ENCODE measurements at regions not wholly inside any gene's neighbourhood (a gene's known extent, or its start where the extent isn't known, plus 50 kb on each side); places are given as distances from the start of the nearest gene placed in this dataset.

DNA sequence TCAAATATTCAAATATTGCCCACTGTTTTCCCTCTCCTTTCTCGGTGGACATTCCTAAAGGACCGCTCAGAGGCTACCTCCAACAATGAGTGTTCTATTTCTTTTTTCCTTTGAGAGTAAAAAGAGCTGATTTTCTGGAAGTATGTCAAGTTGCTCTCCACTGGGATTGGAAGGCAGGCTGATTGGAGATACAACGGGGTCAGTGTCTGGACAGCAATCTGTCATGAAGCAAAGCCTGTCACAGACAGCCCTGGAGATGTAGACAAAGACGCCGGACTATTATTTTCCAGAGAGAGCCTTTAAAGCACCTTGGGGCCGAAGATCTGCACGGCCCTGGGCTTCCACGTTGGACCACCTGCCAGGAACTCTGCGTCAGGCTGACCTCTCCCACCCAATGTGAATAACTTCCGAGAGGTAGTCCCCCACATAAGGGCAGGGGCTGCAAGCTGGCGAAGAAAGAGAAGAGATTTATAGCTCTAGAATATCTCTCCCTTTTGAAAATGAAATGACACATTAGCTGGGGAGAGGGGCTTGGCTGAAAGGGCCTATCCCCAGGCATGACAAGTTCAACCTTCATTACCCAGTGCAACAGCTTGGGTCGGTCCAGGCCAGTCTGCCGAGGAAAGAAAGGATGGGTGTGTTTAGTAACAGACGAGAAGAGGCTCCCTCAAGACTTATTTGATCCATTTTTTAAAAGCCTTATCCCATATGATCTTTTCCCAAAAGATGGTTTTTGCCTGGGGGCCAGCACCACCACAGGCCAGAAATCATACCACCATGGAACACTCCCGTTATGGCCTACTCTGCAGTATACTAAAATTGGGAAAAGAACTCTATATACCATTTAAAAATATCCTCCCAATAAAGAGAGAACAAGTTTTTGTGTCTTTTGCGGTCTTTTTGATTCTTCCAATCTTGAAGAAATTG is 131.1 kb downstream of the OLIG3 start:
- DNase-seq (ENCODE audit: low spot score in 2 of 2), result no peak

DNA sequence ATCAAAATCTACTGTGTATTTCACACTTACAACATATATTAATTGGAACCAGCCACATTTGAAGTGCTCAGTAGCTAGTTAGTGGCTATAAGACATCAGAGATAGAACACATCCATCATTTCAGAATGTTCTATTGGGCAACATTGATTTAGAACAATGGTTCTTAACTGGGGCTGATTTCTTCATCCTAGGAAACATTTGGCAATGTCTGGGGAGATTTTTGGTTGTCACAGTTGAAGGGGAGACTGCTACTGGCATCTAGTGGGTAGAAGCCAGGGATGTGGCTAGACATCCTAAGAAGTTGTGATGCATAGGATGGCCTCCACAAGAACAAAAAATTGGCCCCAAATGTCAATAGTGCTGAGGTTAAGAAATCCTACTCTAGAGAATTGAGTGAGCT is 132.5 kb downstream of the OLIG3 start:
- no peak overlapping the region for H3K27ac ChIP-seq
- no peaks in the 10 kb centered on the region for H3K27me3 ChIP-seq
- H3K4me1 ChIP-seq, result peaks cover 0 to 5% (median 2%) of the 10 kb centered on the region in 4 donors
- H3K36me3 ChIP-seq, result no peaks in the 10 kb centered on the region
- TF ChIP-seq, protein P1, sequence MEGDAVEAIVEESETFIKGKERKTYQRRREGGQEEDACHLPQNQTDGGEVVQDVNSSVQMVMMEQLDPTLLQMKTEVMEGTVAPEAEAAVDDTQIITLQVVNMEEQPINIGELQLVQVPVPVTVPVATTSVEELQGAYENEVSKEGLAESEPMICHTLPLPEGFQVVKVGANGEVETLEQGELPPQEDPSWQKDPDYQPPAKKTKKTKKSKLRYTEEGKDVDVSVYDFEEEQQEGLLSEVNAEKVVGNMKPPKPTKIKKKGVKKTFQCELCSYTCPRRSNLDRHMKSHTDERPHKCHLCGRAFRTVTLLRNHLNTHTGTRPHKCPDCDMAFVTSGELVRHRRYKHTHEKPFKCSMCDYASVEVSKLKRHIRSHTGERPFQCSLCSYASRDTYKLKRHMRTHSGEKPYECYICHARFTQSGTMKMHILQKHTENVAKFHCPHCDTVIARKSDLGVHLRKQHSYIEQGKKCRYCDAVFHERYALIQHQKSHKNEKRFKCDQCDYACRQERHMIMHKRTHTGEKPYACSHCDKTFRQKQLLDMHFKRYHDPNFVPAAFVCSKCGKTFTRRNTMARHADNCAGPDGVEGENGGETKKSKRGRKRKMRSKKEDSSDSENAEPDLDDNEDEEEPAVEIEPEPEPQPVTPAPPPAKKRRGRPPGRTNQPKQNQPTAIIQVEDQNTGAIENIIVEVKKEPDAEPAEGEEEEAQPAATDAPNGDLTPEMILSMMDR (IDR thresholded peaks at IDR 0.05), result no peak
- no peak for TF ChIP-seq EP300 (IDR thresholded peaks at IDR 0.05)
- no peak for TF ChIP-seq POLR2A (IDR thresholded peaks at IDR 0.05)
- no peak for DNase-seq (ENCODE audit: low spot score in 2 of 2)
- no peaks in the 10 kb centered on the region for H3K9me3 ChIP-seq
- no peak overlapping the region for H3K4me3 ChIP-seq

More for the DNA sequence above, 131.1 kb downstream of the OLIG3 start:
- Histone ChIP-seq H3K4me3 (no peak overlapping the region), H3K9me3 (no peaks in the 10 kb centered on the region), H3K36me3 (no peaks in the 10 kb centered on the region), H3K27ac (no peak overlapping the region), H3K4me1 (peaks cover 0 to 5% (median 2%) of the 10 kb centered on the region in 4 donors), H3K27me3 (no peaks in the 10 kb centered on the region)
- TF ChIP-seq, protein P1 (IDR thresholded peaks at IDR 0.05), result no peak
- TF ChIP-seq POLR2A (IDR thresholded peaks at IDR 0.05) (no peak), EP300 (IDR thresholded peaks at IDR 0.05) (no peak)
- 51 to 53% methylated on average over 16 of the region's 16 CpGs for WGBS, 2 donors

DNA sequence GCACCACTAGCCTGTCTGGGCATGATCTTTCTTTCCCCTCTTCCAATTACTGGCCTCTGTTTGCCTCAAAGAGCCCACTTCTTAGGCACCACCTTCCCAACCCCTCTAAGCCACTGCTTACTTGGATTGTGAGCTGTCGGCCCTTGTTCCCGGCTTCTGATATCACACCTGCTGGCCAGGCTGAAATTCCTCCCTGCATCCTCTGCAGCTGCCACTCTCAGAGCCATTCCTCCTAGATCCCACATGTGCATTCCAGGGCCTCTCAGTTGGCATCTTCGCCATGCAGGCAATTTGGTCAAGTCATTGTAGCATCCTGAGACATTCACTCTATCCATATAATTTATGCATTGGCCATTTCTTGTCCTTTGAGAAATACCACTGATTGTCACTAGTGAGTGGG is 135.9 kb downstream of the OLIG3 start:
- Histone ChIP-seq H3K9me3 (no peaks in the 10 kb centered on the region), H3K4me1 (peaks cover 0 to 5% (median 2%) of the 10 kb centered on the region in 4 donors), H3K27ac (no peak overlapping the region), H3K4me3 (no peak overlapping the region), H3K27me3 (no peaks in the 10 kb centered on the region), H3K36me3 (no peaks in the 10 kb centered on the region)
- DNase-seq (ENCODE audit: low spot score in 2 of 2), result no peak
- WGBS, 2 donors, result 88 to 89% methylated on average over 3 of the region's 3 CpGs
- TF ChIP-seq EP300 (IDR thresholded peaks at IDR 0.05) (no peak), POLR2A (IDR thresholded peaks at IDR 0.05) (no peak)
- TF ChIP-seq, protein P1 (IDR thresholded peaks at IDR 0.05), result no peak

DNA sequence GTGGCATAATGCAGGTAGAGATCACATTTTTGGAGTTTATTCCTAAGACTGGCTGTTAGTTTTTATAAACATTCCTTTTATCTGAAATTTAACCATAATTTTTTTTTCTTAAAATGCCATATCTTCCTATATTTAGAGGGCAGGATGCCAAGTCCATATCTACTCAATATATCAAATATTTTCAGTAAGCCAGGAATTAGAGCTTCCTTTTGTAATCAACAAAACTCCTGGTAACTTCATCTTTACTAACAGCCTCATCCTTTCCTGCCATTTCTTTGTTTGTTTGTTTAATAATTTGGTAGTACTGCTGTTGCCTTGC is 136.3 kb downstream of the OLIG3 start:
- Histone ChIP-seq H3K4me3 (no peak overlapping the region), H3K4me1 (peaks cover 0 to 6% (median 1%) of the 10 kb centered on the region in 4 donors), H3K27ac (no peak overlapping the region), H3K36me3 (no peaks in the 10 kb centered on the region), H3K9me3 (no peaks in the 10 kb centered on the region), H3K27me3 (no peaks in the 10 kb centered on the region)
- TF ChIP-seq POLR2A (IDR thresholded peaks at IDR 0.05), result no peak
- no peak for TF ChIP-seq EP300 (IDR thresholded peaks at IDR 0.05)
- TF ChIP-seq, protein P1 (IDR thresholded peaks at IDR 0.05), result no peak
- DNase-seq (ENCODE audit: low spot score in 2 of 2), result no peak

DNA sequence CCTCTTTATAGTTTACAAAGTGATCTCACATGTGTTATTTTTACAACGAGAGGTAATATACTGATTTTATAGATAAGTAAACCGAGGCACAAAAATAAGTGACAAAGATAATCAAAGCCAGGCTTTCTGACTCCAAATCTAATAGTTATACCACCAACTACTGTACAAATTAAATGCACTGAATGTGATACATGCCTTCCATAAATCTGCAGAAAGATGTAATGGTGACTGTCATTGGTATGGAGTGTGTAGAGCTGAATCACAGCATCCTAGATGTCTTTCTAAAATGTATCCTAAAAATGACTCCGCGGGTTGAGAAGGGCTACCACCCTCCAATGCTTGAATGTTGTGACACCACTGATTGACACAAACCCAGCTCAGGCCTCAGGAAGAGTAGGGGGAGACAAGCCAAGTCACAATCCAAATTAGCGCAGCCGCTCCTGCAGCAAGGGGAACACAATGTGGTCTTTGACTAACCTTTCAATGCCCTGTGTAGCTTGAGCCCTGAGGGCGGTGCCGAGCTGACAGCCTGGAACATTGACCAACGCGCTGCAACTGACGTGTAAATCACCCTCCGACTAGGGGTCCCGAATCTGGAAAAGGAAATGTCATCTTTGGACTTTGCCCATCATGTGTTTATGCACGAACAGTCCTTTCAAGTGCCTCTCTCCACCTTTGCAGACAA is 136.8 kb downstream of the OLIG3 start:
- Histone ChIP-seq H3K4me1 (peaks cover 0 to 7% (median 2%) of the 10 kb centered on the region in 4 donors), H3K27me3 (no peaks in the 10 kb centered on the region), H3K27ac (no peak overlapping the region), H3K4me3 (no peak overlapping the region), H3K36me3 (no peaks in the 10 kb centered on the region), H3K9me3 (no peaks in the 10 kb centered on the region)
- no peak for DNase-seq (ENCODE audit: low spot score in 2 of 2)
- WGBS, 2 donors, result 59 to 64% methylated on average over 14 of the region's 14 CpGs
- no peak for TF ChIP-seq POLR2A (IDR thresholded peaks at IDR 0.05)
- TF ChIP-seq, protein P1 (IDR thresholded peaks at IDR 0.05), result no peak
- no peak for TF ChIP-seq EP300 (IDR thresholded peaks at IDR 0.05)

Data from tibial nerve (tissue), 4 donors.